ENCODE measurements at regions not wholly inside any gene's neighbourhood (a gene's known extent, or its start where the extent isn't known, plus 50 kb on each side); places are given as distances from the start of the nearest gene placed in this dataset.

DNA sequence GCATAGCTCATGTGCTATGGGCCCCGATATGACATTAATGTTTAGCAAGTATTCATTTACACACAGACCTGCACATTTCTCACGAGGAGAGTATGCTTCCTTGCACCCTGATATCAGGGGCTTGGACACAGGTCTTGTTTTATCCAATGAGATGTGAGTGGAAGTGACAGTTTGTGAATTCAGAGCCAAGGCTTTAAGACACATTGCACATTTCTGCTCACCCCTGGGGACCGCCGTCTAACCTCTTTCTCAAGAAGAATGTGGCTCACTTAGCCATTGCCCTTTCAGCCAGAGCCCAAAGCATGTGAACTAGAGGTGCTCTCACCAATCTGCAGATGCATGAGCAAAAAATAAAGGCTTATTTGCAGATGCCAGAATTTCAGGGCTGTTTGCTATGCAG lies 116.1 kb upstream of the C16orf82 start:
- TF ChIP-seq, protein P1, sequence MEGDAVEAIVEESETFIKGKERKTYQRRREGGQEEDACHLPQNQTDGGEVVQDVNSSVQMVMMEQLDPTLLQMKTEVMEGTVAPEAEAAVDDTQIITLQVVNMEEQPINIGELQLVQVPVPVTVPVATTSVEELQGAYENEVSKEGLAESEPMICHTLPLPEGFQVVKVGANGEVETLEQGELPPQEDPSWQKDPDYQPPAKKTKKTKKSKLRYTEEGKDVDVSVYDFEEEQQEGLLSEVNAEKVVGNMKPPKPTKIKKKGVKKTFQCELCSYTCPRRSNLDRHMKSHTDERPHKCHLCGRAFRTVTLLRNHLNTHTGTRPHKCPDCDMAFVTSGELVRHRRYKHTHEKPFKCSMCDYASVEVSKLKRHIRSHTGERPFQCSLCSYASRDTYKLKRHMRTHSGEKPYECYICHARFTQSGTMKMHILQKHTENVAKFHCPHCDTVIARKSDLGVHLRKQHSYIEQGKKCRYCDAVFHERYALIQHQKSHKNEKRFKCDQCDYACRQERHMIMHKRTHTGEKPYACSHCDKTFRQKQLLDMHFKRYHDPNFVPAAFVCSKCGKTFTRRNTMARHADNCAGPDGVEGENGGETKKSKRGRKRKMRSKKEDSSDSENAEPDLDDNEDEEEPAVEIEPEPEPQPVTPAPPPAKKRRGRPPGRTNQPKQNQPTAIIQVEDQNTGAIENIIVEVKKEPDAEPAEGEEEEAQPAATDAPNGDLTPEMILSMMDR (IDR thresholded peaks at IDR 0.05; ENCODE audit: low read depth, low read length) = no peak
- TF ChIP-seq POLR2A (IDR thresholded peaks at IDR 0.05; ENCODE audit: extremely low read depth, insufficient read length) = no peak
- TF ChIP-seq, protein P2, sequence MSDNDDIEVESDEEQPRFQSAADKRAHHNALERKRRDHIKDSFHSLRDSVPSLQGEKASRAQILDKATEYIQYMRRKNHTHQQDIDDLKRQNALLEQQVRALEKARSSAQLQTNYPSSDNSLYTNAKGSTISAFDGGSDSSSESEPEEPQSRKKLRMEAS (IDR thresholded peaks at IDR 0.05; ENCODE audit: low read depth, low read length) = no peak
- no peak for TF ChIP-seq MYC (IDR thresholded peaks at IDR 0.05; ENCODE audit: low read depth, low read length)
- no peak for DNase-seq (ENCODE audit: low read depth)
- no peak overlapping the region for H3K4me3 ChIP-seq (ENCODE audit: low read depth, low read length)

DNA sequence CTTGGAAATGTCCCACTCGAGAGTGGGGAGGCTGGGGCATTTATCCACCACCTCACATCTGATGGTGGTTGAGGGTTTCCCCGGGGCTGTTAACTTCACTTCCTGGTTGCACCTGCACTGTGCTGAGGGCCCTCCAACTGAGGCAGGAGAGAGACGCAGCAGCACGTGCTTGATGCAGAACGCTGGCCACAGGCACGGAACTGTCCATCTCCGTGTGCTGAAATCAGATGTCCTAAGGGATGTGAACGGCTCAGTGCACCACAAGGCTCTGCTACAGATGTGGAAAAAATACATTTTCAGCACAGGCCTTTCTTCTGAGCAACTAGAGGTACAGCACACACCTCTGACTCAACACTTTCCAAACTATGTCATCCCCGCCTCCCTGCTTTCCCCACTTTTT lies 114.8 kb upstream of the C16orf82 start:
- TF ChIP-seq, protein P1 (IDR thresholded peaks at IDR 0.05; ENCODE audit: low read depth, low read length) = no peak
- TF ChIP-seq, protein P2 (IDR thresholded peaks at IDR 0.05; ENCODE audit: low read depth, low read length) = peak; percentile 56; the same call in 1 of the 2 replicates
- DNase-seq (ENCODE audit: low read depth) = no peak
- no peak overlapping the region for H3K4me3 ChIP-seq (ENCODE audit: low read depth, low read length)

DNA sequence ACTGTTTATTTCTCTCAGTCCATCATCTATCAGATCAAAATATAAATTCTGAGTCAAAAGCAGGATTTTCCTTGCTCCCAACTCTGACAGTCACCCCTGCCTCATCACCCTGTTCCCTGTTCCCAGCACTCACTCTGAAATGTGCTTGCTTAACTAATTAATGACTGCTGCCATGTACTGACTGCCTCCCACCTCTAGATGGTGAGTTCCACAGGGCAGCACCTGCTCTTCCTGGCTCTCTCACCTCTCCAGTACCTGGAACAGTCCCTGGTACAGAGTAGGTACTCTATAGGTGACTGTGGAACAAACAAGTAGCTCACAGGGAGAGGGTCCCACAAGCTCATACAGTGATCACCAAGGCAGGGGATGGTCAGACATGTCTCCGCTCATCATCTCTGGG lies 114.3 kb upstream of the C16orf82 start:
- H3K4me3 ChIP-seq (ENCODE audit: low read depth, low read length) = no peak overlapping the region
- DNase-seq (ENCODE audit: low read depth) = no peak
- TF ChIP-seq, protein P2 (IDR thresholded peaks at IDR 0.05; ENCODE audit: low read depth, low read length) = no peak
- TF ChIP-seq MYC (IDR thresholded peaks at IDR 0.05; ENCODE audit: low read depth, low read length) = no peak
- TF ChIP-seq, protein P1 (IDR thresholded peaks at IDR 0.05; ENCODE audit: low read depth, low read length) = no peak
- TF ChIP-seq POLR2A (IDR thresholded peaks at IDR 0.05; ENCODE audit: extremely low read depth, insufficient read length) = no peak

DNA sequence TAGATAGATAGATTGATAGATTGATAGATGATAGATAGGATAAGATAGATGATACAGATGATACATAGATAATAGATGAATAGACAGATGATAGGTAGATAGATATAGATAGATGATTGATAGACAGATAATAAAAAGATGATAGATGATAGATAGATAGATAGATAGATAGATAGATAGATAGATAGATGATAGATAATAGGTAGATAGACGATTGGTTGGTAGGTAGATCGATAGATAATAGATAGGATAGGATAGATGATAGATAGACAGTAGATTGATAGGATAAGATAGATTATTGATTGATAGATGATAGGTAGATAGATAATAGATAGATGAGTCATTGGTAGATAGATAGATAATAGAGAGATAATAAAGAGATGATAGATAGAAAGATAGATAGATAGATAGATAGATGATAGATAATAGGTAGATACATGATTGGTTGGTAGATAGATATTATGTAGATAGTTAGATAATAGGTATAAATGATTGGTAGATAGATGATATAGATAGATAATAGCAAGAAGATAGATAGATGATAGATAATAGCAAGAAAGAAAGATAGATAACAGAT lies 109.4 kb upstream of the C16orf82 start:
- no peak overlapping the region for H3K4me3 ChIP-seq (ENCODE audit: low read depth, low read length)
- TF ChIP-seq POLR2A (IDR thresholded peaks at IDR 0.05; ENCODE audit: extremely low read depth, insufficient read length) (no peak), MYC (IDR thresholded peaks at IDR 0.05; ENCODE audit: low read depth, low read length) (no peak)
- TF ChIP-seq, protein P2 (IDR thresholded peaks at IDR 0.05; ENCODE audit: low read depth, low read length) = no peak
- TF ChIP-seq, protein P1 (IDR thresholded peaks at IDR 0.05; ENCODE audit: low read depth, low read length) = no peak
- DNase-seq (ENCODE audit: low read depth) = no peak

DNA sequence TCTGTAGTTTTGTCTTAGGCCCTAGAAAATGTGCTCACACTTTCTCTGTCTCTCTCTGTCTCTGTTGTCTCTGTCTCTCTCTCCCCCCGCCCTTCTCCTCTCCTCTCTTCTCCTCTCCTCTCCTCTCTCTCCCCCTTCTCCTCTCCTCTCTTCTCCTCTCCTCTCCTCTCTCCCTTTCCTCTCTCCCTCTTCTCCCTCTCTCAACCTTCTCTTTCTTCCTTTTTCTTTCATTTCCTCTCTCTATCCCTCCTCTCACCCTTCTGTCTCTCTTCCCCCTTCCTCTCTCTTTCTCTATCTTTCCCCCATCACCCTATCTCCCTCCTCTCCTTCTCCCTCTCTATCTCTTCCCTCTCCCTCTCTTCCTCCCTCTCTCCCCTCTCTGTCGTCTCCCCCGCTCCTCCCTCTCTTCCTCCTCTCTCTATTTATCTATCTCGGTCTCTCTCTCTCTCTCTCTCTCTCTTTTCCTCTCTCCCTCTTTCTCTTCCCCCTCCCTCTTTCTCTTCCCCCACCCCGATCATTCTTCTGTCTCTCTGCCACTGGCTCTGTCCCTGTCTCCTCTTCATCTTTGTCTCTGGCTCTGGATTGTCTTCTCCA lies 107.2 kb upstream of the C16orf82 start:
- no peak for DNase-seq (ENCODE audit: low read depth)
- H3K4me3 ChIP-seq (ENCODE audit: low read depth, low read length) = no peak overlapping the region
- TF ChIP-seq, protein P1 (IDR thresholded peaks at IDR 0.05; ENCODE audit: low read depth, low read length) = no peak
- TF ChIP-seq POLR2A (IDR thresholded peaks at IDR 0.05; ENCODE audit: extremely low read depth, insufficient read length) (no peak), MYC (IDR thresholded peaks at IDR 0.05; ENCODE audit: low read depth, low read length) (no peak)
- TF ChIP-seq, protein P2 (IDR thresholded peaks at IDR 0.05; ENCODE audit: low read depth, low read length) = no peak
